IMR-90 (cell line): ENCODE measurements at regions not wholly inside any gene's neighbourhood (a gene's known extent, or its start where the extent isn't known, plus 50 kb on each side); places are given as distances from the start of the nearest gene placed in this dataset.

ENCODE experiments used
- ATAC-seq: fragments of 200-7000 bp; cut with Tn5 transposase; 2 replicates; pipeline ENCODE4 v1.9.1; 2020; ENCODE audit warnings: low read depth, mild to moderate bottlenecking, moderate library complexity
- BruUV-seq: library from RNA; stranded (reverse); fragments of 400-500 nt; replicated peaks from 2 replicates; lab custom pipeline; 2021; lab: Mats Ljungman, UMichigan
- CTCF ChIA-PET: fragments of 300-600 bp; formaldehyde crosslinking; extraction: SDS; loops from one replicate; lab custom pipeline; 2021; ENCODE audit warnings: antibody characterized with exemption; lab: Yijun Ruan, JAX
- POLR2A ChIA-PET: fragments of 300-600 bp; sonication (Branson Sonifier 250); formaldehyde crosslinking; loops from one replicate; lab custom pipeline; 2022; ENCODE audit warnings: antibody characterized with exemption; ENCODE audit not compliant: unreplicated experiment; lab: Charles Lee
- DNase-seq: peaks from one replicate; pipeline ENCODE4 v3.0.0; 2013
- H2AFZ ChIP-seq: replicated peaks from 2 replicates; pipeline ENCODE3; 2013; ENCODE audit warnings: low read length, mild to moderate bottlenecking; ENCODE audit not compliant: poor library complexity
- H2AK5ac ChIP-seq: 2 replicates; pipeline ENCODE4 v1.6.1; 2013; ENCODE audit warnings: low read depth, low read length, inconsistent platforms
- H2AK9ac ChIP-seq: replicated peaks from 2 replicates; pipeline ENCODE3; 2013; ENCODE audit warnings: mild to moderate bottlenecking, low read depth, low read length, moderate library complexity; ENCODE audit not compliant: poor library complexity
- H2BK120ac ChIP-seq: 2 replicates; pipeline ENCODE4 v1.6.1; 2013; ENCODE audit warnings: low read depth, low read length, inconsistent platforms
- H2BK15ac ChIP-seq: 3 replicates; pipeline ENCODE4 v1.6.1; 2013; ENCODE audit warnings: low read depth, low read length, inconsistent platforms
- H2BK20ac ChIP-seq: 2 replicates; pipeline ENCODE4 v1.6.1; 2013; ENCODE audit warnings: low read depth, mild to moderate bottlenecking, inconsistent platforms, low read length, moderate library complexity
- H2BK5ac ChIP-seq: 2 replicates; pipeline ENCODE4 v1.6.1; 2013; ENCODE audit warnings: mild to moderate bottlenecking, low read depth, low read length, inconsistent platforms; ENCODE audit not compliant: poor library complexity, severe bottlenecking
- H3K14ac ChIP-seq: replicated peaks from 2 replicates; pipeline ENCODE4 v1.6.1; 2013; ENCODE audit warnings: low read depth, low read length, inconsistent platforms
- H3K18ac ChIP-seq: 2 replicates; pipeline ENCODE4 v1.6.1; 2013; ENCODE audit warnings: low read depth, low read length, control low read depth
- H3K23ac ChIP-seq: 2 replicates; pipeline ENCODE4 v1.6.1; 2013; ENCODE audit warnings: low read depth, low read length, inconsistent platforms
- H3K27ac ChIP-seq: 2 replicates; pipeline ENCODE4 v1.5.1; 2013; ENCODE audit warnings: mild to moderate bottlenecking, control low read depth, low read length; ENCODE audit not compliant: insufficient read depth
- H3K27me3 ChIP-seq: 2 replicates; pipeline ENCODE4 v1.6.1; 2013; ENCODE audit warnings: low read length; ENCODE audit not compliant: control insufficient read depth, insufficient read depth
- H3K36me3 ChIP-seq: 2 replicates; pipeline ENCODE4 v1.6.1; 2013; ENCODE audit warnings: low read length, mixed read lengths; ENCODE audit not compliant: control insufficient read depth, insufficient read depth
- H3K4ac ChIP-seq: 2 replicates; pipeline ENCODE4 v1.6.1; 2013; ENCODE audit warnings: low read depth, low read length, inconsistent platforms
- H3K4me1 ChIP-seq: 2 replicates; pipeline ENCODE4 v1.6.1; 2013; ENCODE audit warnings: low read length, mixed read lengths; ENCODE audit not compliant: control insufficient read depth, insufficient read depth
- H3K4me2 ChIP-seq: 2 replicates; pipeline ENCODE4 v1.6.1; 2013; ENCODE audit warnings: low read depth, mild to moderate bottlenecking, control low read depth, low read length, moderate library complexity
- H3K4me3 ChIP-seq: 2 replicates; pipeline ENCODE4 v1.5.1; 2013; ENCODE audit warnings: low read depth, mild to moderate bottlenecking, control low read depth, low read length, moderate library complexity; ENCODE audit not compliant: insufficient read depth
- H3K56ac ChIP-seq: 2 replicates; pipeline ENCODE4 v1.6.1; 2013; ENCODE audit warnings: low read length, inconsistent platforms; ENCODE audit not compliant: insufficient read depth; ENCODE audit errors: extremely low read depth
- H3K79me1 ChIP-seq, 2 experiments: 2 replicates each; pipeline ENCODE4 v1.6.1; 2013; ENCODE audit warnings: low read length in 2 of 2, inconsistent platforms in 1 of 2, low read depth in 1 of 2
- H3K9ac ChIP-seq: 2 replicates; pipeline ENCODE4 v1.6.1; 2013; ENCODE audit warnings: low read depth, low read length, control low read depth
- H3K9me1 ChIP-seq: 2 replicates; pipeline ENCODE4 v1.6.1; 2013; ENCODE audit warnings: low read length, inconsistent platforms; ENCODE audit not compliant: insufficient read depth
- H3K9me3 ChIP-seq: 2 replicates; pipeline ENCODE4 v1.6.1; 2013; ENCODE audit warnings: low read length; ENCODE audit not compliant: control insufficient read depth, insufficient read depth
- H4K20me1 ChIP-seq: 2 replicates; pipeline ENCODE4 v1.6.1; 2013; ENCODE audit warnings: low read length, inconsistent platforms; ENCODE audit not compliant: insufficient read depth
- H4K5ac ChIP-seq: 2 replicates; pipeline ENCODE4 v1.6.1; 2013; ENCODE audit warnings: mild to moderate bottlenecking, low read depth, low read length, control low read depth
- H4K8ac ChIP-seq, 2 experiments: 2 replicates each; pipeline ENCODE4 v1.6.1; 2013; ENCODE audit warnings: low read depth in 2 of 2, low read length in 2 of 2, control low read depth in 1 of 2, inconsistent platforms in 1 of 2
- H4K91ac ChIP-seq: 2 replicates; pipeline ENCODE4 v1.6.1; 2013; ENCODE audit warnings: low read depth, low read length, inconsistent platforms; ENCODE audit not compliant: insufficient read depth
- BHLHE40 ChIP-seq: fragments of 150-350 bp; IDR thresholded peaks from 2 replicates; pipeline ENCODE4 v1.6.1; 2016; ENCODE audit warnings: mild to moderate bottlenecking, low read depth, low read length
- CTCF ChIP-seq: conservative IDR thresholded peaks from 2 replicates; pipeline ENCODE4 v1.5.1; 2012; ENCODE audit warnings: mild to moderate bottlenecking, low read depth, low read length, improper control_type of control experiment
- FOS ChIP-seq: fragments of 150-350 bp; IDR thresholded peaks from 2 replicates; pipeline ENCODE4 v1.6.1; 2016; ENCODE audit warnings: low read depth, low read length
- MAZ ChIP-seq: IDR thresholded peaks from 2 replicates; pipeline ENCODE4 v1.6.1; 2012; ENCODE audit warnings: low read depth, mild to moderate bottlenecking, low read length, improper control_type of control experiment, moderate library complexity, borderline replicate concordance
- NFE2L2 ChIP-seq: fragments of 150-350 bp; IDR thresholded peaks from 2 replicates; pipeline ENCODE4 v1.6.1; 2016; ENCODE audit warnings: low read depth, mild to moderate bottlenecking, low read length
- POLR2A ChIP-seq: IDR thresholded peaks from 2 replicates; pipeline ENCODE4 v1.6.1; 2012; ENCODE audit warnings: mild to moderate bottlenecking, low read depth, low read length
- RFX5 ChIP-seq: IDR thresholded peaks from 2 replicates; pipeline ENCODE4 v1.8.0; 2012; ENCODE audit warnings: low read depth, mild to moderate bottlenecking, low read length, moderate library complexity
- SMC3 ChIP-seq: fragments of 150-350 bp; IDR thresholded peaks from 2 replicates; pipeline ENCODE4 v1.6.1; 2016; ENCODE audit warnings: low read depth, mild to moderate bottlenecking, antibody characterized with exemption, low read length, moderate library complexity
- WGBS, 2 experiments: methylation state at CpG; one replicate each; pipeline versions ENCODE4 v1.1.5 to v1.1.7; 2013; ENCODE audit warnings: missing lambda C conversion rate in 2 of 2; ENCODE audit not compliant: insufficient read length in 1 of 2; ENCODE audit errors: extremely low coverage in 2 of 2; 5-methylcytosine and 5-hydroxymethylcytosine counted together
- dilution Hi-C: fragments of 300-500 bp; cut with HindIII; formaldehyde crosslinking; loops from one replicate; pipeline ENCODE4 v1.14.3; 2018; ENCODE audit warnings: low sequenced_read_pairs; ENCODE audit not compliant: unreplicated experiment
- in situ Hi-C: fragments of 300-500 bp; cut with MboI; formaldehyde crosslinking; loops from 3 replicates; pipeline ENCODE4 v1.14.3; 2019; ENCODE audit warnings: low sequenced_read_pairs, inconsistent platforms, mixed read lengths
- intact Hi-C: fragments of 100-400 bp; cut with micrococcal nuclease; formaldehyde crosslinking; loops from 2 replicates; pipeline ENCODE4 v1.10.0; 2022

DNA sequence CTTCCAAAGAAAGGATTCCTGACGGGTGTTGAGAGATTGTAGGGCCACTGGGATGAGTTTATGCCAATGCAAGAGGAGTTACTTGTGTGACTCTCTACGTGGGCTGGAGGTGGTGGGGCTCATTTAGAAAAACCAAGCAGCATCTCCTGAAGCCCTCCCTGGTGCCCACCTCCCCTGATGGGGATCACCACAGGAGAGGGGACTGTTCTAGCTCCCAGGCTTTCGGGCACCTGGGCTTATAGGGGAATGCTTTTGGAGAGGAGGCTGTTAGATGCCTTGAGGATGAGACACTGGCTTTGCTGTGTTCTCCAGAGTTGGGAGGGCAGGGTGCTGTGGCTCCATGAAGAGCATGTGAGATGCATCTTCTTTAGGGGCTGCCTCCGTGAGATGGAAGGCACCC, 65.0 kb downstream of the IRX1 start:
- ChIA-PET CTCF (no interaction called here), POLR2A (no interaction called here)
- Histone ChIP-seq H2AK9ac (no peak overlapping the region), H3K23ac (no peak overlapping the region), H3K56ac (no peak overlapping the region), H3K4me3 (no peak overlapping the region), H3K9me1 (no peaks in the 10 kb centered on the region), H2BK15ac (no peak overlapping the region), H3K14ac (no peak overlapping the region), H2BK20ac (no peak overlapping the region), H4K5ac (no peak overlapping the region), H3K18ac (no peak overlapping the region), H3K27me3 (no peaks in the 10 kb centered on the region), H3K4ac (no peak overlapping the region), H3K27ac (no peak overlapping the region), H4K91ac (no peak overlapping the region), H2BK5ac (no peak overlapping the region), H4K20me1 (no peaks in the 10 kb centered on the region), H2AK5ac (no peak overlapping the region), H3K4me2 (no peak overlapping the region), H4K8ac (no peak overlapping the region), H2BK120ac (no peak overlapping the region), H3K4me1 (no peaks in the 10 kb centered on the region), H2AFZ (no peak overlapping the region), H3K9ac (no peak overlapping the region), H3K79me1 (no peaks in the 10 kb centered on the region), H3K9me3 (peaks cover 25% of the 10 kb centered on the region), H3K36me3 (no peaks in the 10 kb centered on the region)
- no peak for DNase-seq
- TF ChIP-seq RFX5 (no peak), CTCF (no peak), MAZ (no peak), SMC3 (no peak), POLR2A (no peak), NFE2L2 (no peak), FOS (no peak), BHLHE40 (no peak)
- intact Hi-C loops: no loop called here
- in situ Hi-C loops: no loop called here
- BruUV-seq: no TSS peak
- no peak for ATAC-seq
- 71% methylated on average over 1 of the region's 4 CpGs; no CpG with 5 or more reads in 1 of the 2 experiments for WGBS, 2 experiments
- dilution Hi-C loops: no loop called here
